ENCODE measurements at regions not wholly inside any gene's neighbourhood (a gene's known extent, or its start where the extent isn't known, plus 50 kb on each side); places are given as distances from the start of the nearest gene placed in this dataset.

DNA sequence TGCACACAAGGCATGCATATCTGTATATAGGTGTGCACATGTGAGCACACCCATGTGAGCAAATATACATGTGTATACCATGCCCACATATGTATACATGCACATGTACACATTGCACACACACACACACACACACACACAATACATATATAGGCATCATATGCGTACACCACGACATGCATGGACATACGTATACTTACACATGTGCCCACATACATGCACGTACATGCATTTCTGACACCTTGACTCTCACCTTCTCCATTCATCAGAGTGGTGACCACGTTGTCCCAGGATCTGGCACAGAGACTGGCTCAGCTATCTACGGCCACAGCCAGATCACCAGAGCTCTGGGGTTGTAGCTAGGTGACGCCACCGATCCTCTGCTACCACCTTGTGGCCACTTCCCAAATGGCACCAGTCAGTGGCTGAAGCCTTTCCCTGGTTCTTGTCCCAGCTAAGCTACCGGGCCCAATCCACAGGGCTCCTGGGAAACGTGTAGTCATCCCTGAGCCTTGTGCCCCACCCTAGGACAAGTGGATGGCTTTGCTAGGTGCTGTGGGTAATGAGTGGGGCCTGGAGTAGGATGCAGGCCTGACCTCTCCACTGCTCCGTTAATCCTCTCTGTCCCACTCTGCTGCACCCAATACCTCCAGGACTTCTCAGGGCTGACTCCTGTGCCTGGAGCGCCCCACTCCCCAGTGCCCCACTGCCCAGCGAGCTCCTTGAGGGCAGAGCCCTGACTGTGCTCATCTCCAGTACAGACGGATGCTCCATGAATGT, 194.4 kb downstream of the RGS3 start:
- no peak overlapping the region for H3K4me3 ChIP-seq (ENCODE audit: low read length)
- peak; percentile 98 for TF ChIP-seq CTCF (conservative IDR thresholded peaks at IDR 0.05; ENCODE audit: low read length)

DNA sequence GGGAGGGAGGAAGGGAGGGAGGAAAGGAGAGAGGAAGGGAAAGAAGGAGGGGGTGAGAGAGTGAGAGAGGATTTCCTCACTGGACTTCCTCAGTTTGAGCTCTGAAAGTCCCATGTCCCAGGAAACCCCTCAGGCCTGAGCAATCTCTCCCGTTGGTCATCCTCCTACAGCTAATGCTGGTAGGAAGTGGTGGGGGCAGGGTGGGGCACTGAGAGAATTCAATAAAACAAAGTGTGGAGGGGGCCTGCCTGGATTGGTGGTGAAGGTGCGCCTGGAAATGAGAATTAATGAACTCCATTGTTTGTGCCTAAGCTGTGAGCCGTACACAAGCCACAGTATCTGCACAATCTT, 195.0 kb downstream of the RGS3 start:
- TF ChIP-seq CTCF (conservative IDR thresholded peaks at IDR 0.05; ENCODE audit: low read length), result no peak
- no peak overlapping the region for H3K4me3 ChIP-seq (ENCODE audit: low read length)
- no peak for DNase-seq (ENCODE audit: low read depth)

More for the DNA sequence above, 194.4 kb downstream of the RGS3 start:
- peak; percentile 79 for DNase-seq (ENCODE audit: low read depth)

DNA sequence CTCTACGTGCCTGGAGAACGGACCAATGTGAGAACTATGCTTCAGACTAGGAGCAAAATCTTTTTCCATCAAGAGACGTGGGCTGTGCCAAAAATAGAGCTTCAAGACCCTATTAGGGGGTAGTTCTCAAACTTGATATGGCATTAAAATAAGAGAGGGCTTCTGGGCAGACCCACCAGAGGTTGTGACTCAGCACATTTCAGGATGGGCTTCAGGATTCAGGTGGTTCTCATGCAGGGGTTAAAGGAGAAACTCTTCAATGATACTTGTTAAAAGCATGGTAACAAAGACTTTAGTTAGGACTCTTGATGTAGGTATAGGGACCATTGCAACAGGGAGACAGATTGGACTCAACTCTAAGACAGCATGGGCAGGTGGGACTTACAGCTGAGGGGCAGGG, 195.5 kb downstream of the RGS3 start:
- no peak for TF ChIP-seq CTCF (conservative IDR thresholded peaks at IDR 0.05; ENCODE audit: low read length)
- DNase-seq (ENCODE audit: low read depth), result no peak
- H3K4me3 ChIP-seq (ENCODE audit: low read length), result no peak overlapping the region

GRCh38 chr9:113659740-113660139, 196.2 kb downstream of the RGS3 start:
- no peak overlapping the region for H3K4me3 ChIP-seq (ENCODE audit: low read length)
- no peak for TF ChIP-seq CTCF (conservative IDR thresholded peaks at IDR 0.05; ENCODE audit: low read length)
- DNase-seq (ENCODE audit: low read depth), result no peak

DNA sequence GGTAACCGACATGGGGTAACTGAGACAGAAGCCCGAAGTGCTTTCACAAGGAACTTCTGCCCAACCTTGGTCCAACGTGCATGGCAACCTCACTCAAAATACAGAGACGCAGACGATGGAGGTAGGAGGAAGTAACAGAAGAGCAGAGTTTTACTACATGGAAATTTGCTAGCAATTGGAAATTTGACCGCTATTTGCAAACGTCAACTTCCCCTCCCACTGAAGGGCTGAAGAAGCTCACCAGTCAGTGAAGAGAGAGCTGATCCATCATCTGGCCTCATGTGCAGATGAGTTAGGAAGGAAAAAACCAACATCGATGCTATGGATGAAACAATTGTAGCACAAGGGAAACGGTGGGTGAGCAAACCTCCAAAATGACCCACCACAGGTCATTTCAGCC, 196.7 kb downstream of the RGS3 start:
- TF ChIP-seq CTCF (conservative IDR thresholded peaks at IDR 0.05; ENCODE audit: low read length), result no peak
- no peak for DNase-seq (ENCODE audit: low read depth)
- no peak overlapping the region for H3K4me3 ChIP-seq (ENCODE audit: low read length)

GRCh38 chr9:113661074-113661473, 197.5 kb downstream of the RGS3 start:
- no peak overlapping the region for H3K4me3 ChIP-seq (ENCODE audit: low read length)
- no peak for DNase-seq (ENCODE audit: low read depth)
- TF ChIP-seq CTCF (conservative IDR thresholded peaks at IDR 0.05; ENCODE audit: low read length), result no peak

- no peak for DNase-seq (ENCODE audit: low read depth)
- no peak overlapping the region for H3K4me3 ChIP-seq (ENCODE audit: low read length)
- no peak for TF ChIP-seq CTCF (conservative IDR thresholded peaks at IDR 0.05; ENCODE audit: low read length)
These were observed 200.8 kb downstream of the RGS3 start for GRCh38 chr9:113664181-113664875.
